Calu3 (cell line): ENCODE measurements at regions not wholly inside any gene's neighbourhood (a gene's known extent, or its start where the extent isn't known, plus 50 kb on each side); places are given as distances from the start of the nearest gene placed in this dataset.

Experiments used
- BruUV-seq: library from RNA; stranded (reverse); fragments of 400-500 nt; replicated peaks from 2 replicates; lab custom pipeline; 2021; lab: Mats Ljungman, UMichigan
- CTCF ChIA-PET: fragments of 300-600 bp; sonication (Branson Sonifier 250); formaldehyde crosslinking; loops from one replicate; lab custom pipeline; 2022; ENCODE audit warnings: antibody characterized with exemption; lab: Charles Lee
- DNase-seq: peaks from one replicate; pipeline ENCODE4 v3.0.0; 2022
- H3K27ac Mint-ChIP-seq: one replicate; pipeline ENCODE4 v1.8.0; 2022; ENCODE audit warnings: mixed read lengths; ENCODE audit not compliant: unreplicated experiment
- H3K27me3 Mint-ChIP-seq: one replicate; pipeline ENCODE4 v1.8.0; 2022; ENCODE audit warnings: mixed read lengths; ENCODE audit not compliant: unreplicated experiment
- H3K36me3 Mint-ChIP-seq: one replicate; pipeline ENCODE4 v1.8.0; 2022; ENCODE audit warnings: mild to moderate bottlenecking, moderate library complexity, mixed read lengths; ENCODE audit not compliant: insufficient read depth, unreplicated experiment
- H3K4me1 Mint-ChIP-seq: one replicate; pipeline ENCODE4 v1.8.0; 2022; ENCODE audit warnings: mild to moderate bottlenecking, low read depth, mixed read lengths; ENCODE audit not compliant: unreplicated experiment
- H3K4me3 Mint-ChIP-seq: one replicate; pipeline ENCODE4 v1.8.0; 2022; ENCODE audit warnings: mild to moderate bottlenecking, low read depth, moderate library complexity, mixed read lengths; ENCODE audit not compliant: unreplicated experiment
- H3K9me3 Mint-ChIP-seq: one replicate; pipeline ENCODE4 v1.8.0; 2022; ENCODE audit warnings: low read depth, mixed read lengths; ENCODE audit not compliant: unreplicated experiment
- CTCF ChIP-seq: fragments of 200-600 bp; IDR thresholded peaks from one replicate; pipeline ENCODE4 v1.8.0; 2022; ENCODE audit warnings: antibody characterized with exemption; ENCODE audit not compliant: unreplicated experiment
- intact Hi-C: fragments of 100-400 bp; cut with micrococcal nuclease; formaldehyde crosslinking; loops from one replicate; pipeline ENCODE4 v1.10.0; 2022; ENCODE audit not compliant: unreplicated experiment

DNA sequence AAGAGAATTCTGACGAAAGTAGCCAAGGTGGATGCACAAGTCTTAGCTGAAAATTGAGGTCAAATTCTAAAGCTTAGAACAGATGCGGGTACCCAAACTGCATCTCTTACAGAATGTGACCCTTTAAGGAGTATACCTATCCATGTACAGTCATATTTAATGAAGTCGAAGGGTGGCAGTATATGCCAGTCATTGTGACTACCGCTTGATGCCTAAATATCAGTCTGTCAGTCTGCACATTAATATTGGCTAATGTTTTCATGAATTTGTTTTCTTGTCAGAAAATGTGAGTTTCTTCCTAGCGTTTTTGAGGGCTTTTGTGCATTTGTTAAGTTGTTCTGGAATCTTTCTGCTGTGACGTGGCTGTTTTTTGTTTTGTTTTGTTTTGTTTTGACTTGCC is 264.5 kb upstream of the ELAVL2 start:
- TF ChIP-seq CTCF: no peak
- BruUV-seq: no TSS peak
- Mint-ChIP-seq H3K4me3 (no peak overlapping the region), H3K27ac (no peak overlapping the region), H3K36me3 (no peaks in the 10 kb centered on the region), H3K27me3 (no peaks in the 10 kb centered on the region), H3K9me3 (peaks cover 11% of the 10 kb centered on the region), H3K4me1 (no peaks in the 10 kb centered on the region)
- CTCF ChIA-PET: no interaction called here
- intact Hi-C loops: no loop called here
- no peak for DNase-seq

DNA sequence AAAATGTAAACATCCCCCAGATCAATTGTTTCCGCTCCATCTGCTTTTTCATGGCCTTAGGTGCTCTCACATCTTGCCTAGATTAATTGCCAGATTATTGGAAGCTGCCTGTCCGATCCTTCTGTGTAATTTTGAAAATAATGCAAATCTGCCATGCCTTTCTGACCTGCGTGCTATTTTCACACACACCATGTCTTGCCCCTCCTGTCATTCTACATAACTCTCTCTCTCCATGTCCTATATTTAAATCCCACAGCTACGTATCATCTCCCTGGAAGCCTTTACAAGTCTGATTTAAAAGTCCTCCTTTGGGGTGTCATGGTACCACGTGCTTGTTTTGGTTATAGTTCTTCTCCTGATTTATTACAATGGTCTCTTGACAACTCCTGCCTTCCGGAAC is 247.6 kb upstream of the ELAVL2 start:
- CTCF ChIA-PET: no interaction called here
- intact Hi-C loops: no loop called here
- BruUV-seq: no TSS peak
- Mint-ChIP-seq H3K4me1 (no peaks in the 10 kb centered on the region), H3K27me3 (no peaks in the 10 kb centered on the region), H3K4me3 (no peak overlapping the region), H3K27ac (no peak overlapping the region), H3K9me3 (peaks cover 14% of the 10 kb centered on the region), H3K36me3 (no peaks in the 10 kb centered on the region)
- no peak for TF ChIP-seq CTCF
- DNase-seq: no peak

DNA sequence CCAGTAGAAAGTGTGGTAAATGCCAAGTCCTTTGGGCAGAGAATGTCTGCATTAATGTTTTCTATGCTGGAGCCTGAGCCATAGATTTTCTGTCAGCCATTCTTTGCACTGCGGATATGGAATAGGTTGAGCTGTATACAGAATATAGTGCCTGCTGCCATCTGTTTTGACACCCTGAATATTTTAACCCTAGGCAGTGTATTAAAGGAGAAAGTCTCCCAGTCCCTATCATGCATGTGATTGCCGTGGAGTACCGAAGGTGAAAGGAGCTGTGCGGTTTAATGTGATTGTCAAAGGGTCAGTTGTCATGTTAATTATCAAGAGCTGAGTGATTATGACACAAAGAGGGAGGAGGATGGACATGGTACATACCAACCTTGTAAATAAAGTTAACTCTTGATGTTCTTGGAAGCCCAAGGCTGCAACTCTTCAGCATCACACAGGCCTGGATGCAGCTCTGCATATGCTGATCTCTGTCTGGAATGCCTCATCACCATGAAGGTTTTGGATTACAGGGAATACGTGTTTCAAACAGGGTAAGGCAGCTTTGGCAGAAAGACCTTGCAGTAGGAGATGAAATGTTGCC is 247.1 kb upstream of the ELAVL2 start:
- no peak for DNase-seq
- CTCF ChIA-PET: no interaction called here
- Mint-ChIP-seq H3K27me3 (no peaks in the 10 kb centered on the region), H3K36me3 (no peaks in the 10 kb centered on the region), H3K4me3 (no peak overlapping the region), H3K27ac (no peak overlapping the region), H3K4me1 (no peaks in the 10 kb centered on the region), H3K9me3 (peaks cover 11% of the 10 kb centered on the region)
- BruUV-seq: no TSS peak
- no peak for TF ChIP-seq CTCF
- intact Hi-C loops: no loop called here

DNA sequence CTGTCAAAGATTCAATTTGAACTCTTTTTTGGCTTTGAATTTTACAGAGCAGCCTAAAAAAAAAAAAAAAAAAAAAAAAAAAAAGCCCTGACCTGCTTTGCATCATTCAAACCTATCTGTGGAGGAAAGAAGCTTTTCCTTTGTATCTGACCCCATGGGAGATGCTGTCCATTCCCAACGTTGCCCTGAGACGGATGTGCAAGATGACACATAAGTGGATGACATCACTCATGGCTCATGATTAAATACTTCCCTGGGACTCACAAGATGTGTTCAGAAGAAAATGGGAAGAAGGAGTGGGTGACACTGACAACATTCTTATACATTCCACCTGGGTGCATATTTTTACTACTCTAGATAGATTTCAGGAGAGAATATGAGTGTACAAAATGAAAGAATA is 245.7 kb upstream of the ELAVL2 start:
- no TSS peak for BruUV-seq
- H3K27me3 Mint-ChIP-seq: no peaks in the 10 kb centered on the region
- H3K4me3 Mint-ChIP-seq: no peak overlapping the region
- no peak overlapping the region for H3K27ac Mint-ChIP-seq
- CTCF ChIA-PET: no interaction called here
- intact Hi-C loops: no loop called here
- no peak for DNase-seq
- no peak for TF ChIP-seq CTCF
- peaks cover 11% of the 10 kb centered on the region for H3K9me3 Mint-ChIP-seq
- H3K36me3 Mint-ChIP-seq: no peaks in the 10 kb centered on the region
- H3K4me1 Mint-ChIP-seq: no peaks in the 10 kb centered on the region
